GM23248 (cell line): ENCODE measurements at regions not wholly inside any gene's neighbourhood (a gene's known extent, or its start where the extent isn't known, plus 50 kb on each side); places are given as distances from the start of the nearest gene placed in this dataset.

ENCODE experiments used
- EZH2 ChIP-seq: fragments of 200-600 bp; sonication (generic); IDR thresholded peaks from 2 replicates; pipeline ENCODE4 v1.6.1; 2018; ENCODE audit warnings: antibody characterized with exemption, mild to moderate bottlenecking; ENCODE audit not compliant: insufficient read depth, poor library complexity, severe bottlenecking
- EZH2phosphoT487 ChIP-seq: fragments of 200-600 bp; sonication (generic); IDR thresholded peaks from 2 replicates; pipeline ENCODE4 v1.6.1; 2018; ENCODE audit warnings: antibody characterized with exemption, moderate library complexity, mild to moderate bottlenecking, low read depth; ENCODE audit not compliant: insufficient read depth

GRCh38 chr4:11839889-11840288 is 411.2 kb upstream of the HS3ST1 start:
- TF ChIP-seq EZH2phosphoT487 (no peak), EZH2 (no peak)
